A673 (cell line): ENCODE measurements at regions not wholly inside any gene's neighbourhood (a gene's known extent, or its start where the extent isn't known, plus 50 kb on each side); places are given as distances from the start of the nearest gene placed in this dataset.
"Not testable (repeated sequence)": the region's sequence is repeated elsewhere in the genome, so short reads cannot be mapped to it uniquely, and the experiment has no call there.

Experiments used
- BruUV-seq: library from RNA; stranded (reverse); fragments of 400-500 nt; replicated peaks from 2 replicates; lab custom pipeline; 2021; lab: Mats Ljungman, UMichigan
- CTCF ChIA-PET: fragments of 300-600 bp; sonication (Branson Sonifier 250); formaldehyde crosslinking; loops from one replicate; lab custom pipeline; 2022; ENCODE audit warnings: antibody characterized with exemption; lab: Charles Lee
- POLR2A ChIA-PET: fragments of 300-600 bp; sonication (Branson Sonifier 250); formaldehyde crosslinking; loops from one replicate; lab custom pipeline; 2022; ENCODE audit warnings: antibody characterized with exemption; ENCODE audit not compliant: low non-redundant PET; lab: Charles Lee
- DNase-seq: peaks from one replicate; pipeline ENCODE4 v3.0.0-alpha.2; 2015; ENCODE audit warnings: low spot score
- H3K27ac ChIP-seq: fragments of 200-600 bp; sonication (generic); 2 replicates; pipeline ENCODE4 v1.5.1; 2016; ENCODE audit warnings: mixed run types, low read depth, mild to moderate bottlenecking, mixed read lengths, antibody characterized with exemption, low read length; ENCODE audit not compliant: poor library complexity, severe bottlenecking
- H3K27me3 ChIP-seq: fragments of 200-600 bp; sonication (generic); replicated peaks from 2 replicates; pipeline ENCODE4 v1.6.1; 2017; ENCODE audit warnings: mixed run types, low read depth, mild to moderate bottlenecking, mixed read lengths, antibody characterized with exemption, low read length; ENCODE audit not compliant: insufficient read depth, poor library complexity
- H3K36me3 ChIP-seq: fragments of 200-600 bp; sonication (generic); 2 replicates; pipeline ENCODE4 v1.6.1; 2016; ENCODE audit warnings: mixed run types, mild to moderate bottlenecking, mixed read lengths, antibody characterized with exemption, low read length; ENCODE audit not compliant: insufficient read depth, poor library complexity, severe bottlenecking
- H3K4me1 ChIP-seq: fragments of 200-600 bp; sonication (generic); 2 replicates; pipeline ENCODE4 v1.6.1; 2017; ENCODE audit warnings: mixed run types, mild to moderate bottlenecking, mixed read lengths, antibody characterized with exemption, low read length; ENCODE audit not compliant: insufficient read depth, poor library complexity, severe bottlenecking
- H3K4me3 ChIP-seq: fragments of 200-600 bp; sonication (generic); 2 replicates; pipeline ENCODE4 v1.5.1; 2016; ENCODE audit warnings: low read depth, mixed run types, mild to moderate bottlenecking, mixed read lengths, low read length; ENCODE audit not compliant: poor library complexity, severe bottlenecking
- H3K9me3 ChIP-seq: fragments of 200-600 bp; sonication (generic); 2 replicates; pipeline ENCODE4 v1.6.1; 2016; ENCODE audit warnings: mixed run types, low read depth, mild to moderate bottlenecking, mixed read lengths, antibody characterized with exemption, low read length; ENCODE audit not compliant: poor library complexity, severe bottlenecking
- EZH2 ChIP-seq: fragments of 200-600 bp; sonication (generic); IDR thresholded peaks from 2 replicates; pipeline ENCODE4 v1.6.1; 2017; ENCODE audit warnings: borderline replicate concordance, low read depth, mild to moderate bottlenecking, mixed read lengths, antibody characterized with exemption, low read length; ENCODE audit not compliant: poor library complexity, severe bottlenecking
- intact Hi-C: fragments of 100-400 bp; cut with micrococcal nuclease; formaldehyde crosslinking; loops from one replicate; pipeline ENCODE4 v1.10.0; 2022; ENCODE audit not compliant: unreplicated experiment
- TF ChIP-seq, protein P1 (sequence below): fragments of 300-800, 200-600 bp; sonication (generic); conservative IDR thresholded peaks from 2 replicates; pipeline ENCODE4 v1.5.1; 2017; ENCODE audit warnings: low read depth, mild to moderate bottlenecking, antibody characterized with exemption, low read length, moderate library complexity, mixed read lengths

DNA sequence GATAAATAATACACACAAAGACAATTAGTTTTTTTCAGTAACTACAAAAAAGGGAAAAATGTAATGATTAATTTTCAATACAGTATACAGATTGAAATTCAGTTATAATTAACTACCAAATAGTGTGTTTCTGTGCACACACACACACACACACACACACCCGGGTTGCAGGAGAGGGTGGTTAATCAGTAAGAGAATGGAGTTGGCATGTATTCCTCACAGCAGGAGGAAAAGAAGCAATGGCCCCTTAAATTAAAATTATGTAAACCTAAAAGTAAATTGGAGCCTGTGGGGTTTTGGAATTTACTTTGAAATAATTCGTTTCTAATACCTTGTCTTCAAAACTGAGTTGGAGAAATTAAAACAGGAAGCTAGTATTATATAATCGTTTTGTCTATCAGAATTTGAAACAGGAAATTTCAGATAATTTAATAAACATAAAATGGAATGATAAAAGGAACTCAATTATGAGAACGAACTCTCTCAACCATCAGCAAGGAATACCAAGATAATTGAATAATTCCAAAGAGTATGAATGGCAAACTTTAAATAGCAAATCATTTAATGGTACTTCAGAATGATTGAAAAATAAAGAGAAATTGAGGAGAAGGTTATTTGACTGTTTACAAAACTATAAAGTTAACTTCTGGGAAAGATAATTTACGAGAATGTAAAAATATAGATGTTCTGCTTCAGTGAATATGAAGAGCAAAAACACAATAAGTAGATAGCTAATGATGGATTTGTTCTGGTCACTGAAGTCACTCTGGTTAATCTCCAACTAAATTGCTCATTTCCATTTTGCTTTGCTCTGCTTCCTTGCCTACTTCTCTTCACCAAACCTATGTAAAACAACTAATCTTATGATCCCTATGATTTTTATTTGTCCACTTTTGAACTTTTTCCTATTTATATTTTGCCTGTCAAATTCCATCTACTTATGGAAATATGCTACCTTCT lies 547.9 kb upstream of the ZP4 start:
- no peaks in the 10 kb centered on the region for H3K27me3 ChIP-seq
- no peaks in the 10 kb centered on the region for H3K36me3 ChIP-seq
- no peak overlapping the region for H3K27ac ChIP-seq
- peak; percentile 7 for DNase-seq
- no peaks in the 10 kb centered on the region for H3K4me1 ChIP-seq
- TF ChIP-seq, protein P1, sequence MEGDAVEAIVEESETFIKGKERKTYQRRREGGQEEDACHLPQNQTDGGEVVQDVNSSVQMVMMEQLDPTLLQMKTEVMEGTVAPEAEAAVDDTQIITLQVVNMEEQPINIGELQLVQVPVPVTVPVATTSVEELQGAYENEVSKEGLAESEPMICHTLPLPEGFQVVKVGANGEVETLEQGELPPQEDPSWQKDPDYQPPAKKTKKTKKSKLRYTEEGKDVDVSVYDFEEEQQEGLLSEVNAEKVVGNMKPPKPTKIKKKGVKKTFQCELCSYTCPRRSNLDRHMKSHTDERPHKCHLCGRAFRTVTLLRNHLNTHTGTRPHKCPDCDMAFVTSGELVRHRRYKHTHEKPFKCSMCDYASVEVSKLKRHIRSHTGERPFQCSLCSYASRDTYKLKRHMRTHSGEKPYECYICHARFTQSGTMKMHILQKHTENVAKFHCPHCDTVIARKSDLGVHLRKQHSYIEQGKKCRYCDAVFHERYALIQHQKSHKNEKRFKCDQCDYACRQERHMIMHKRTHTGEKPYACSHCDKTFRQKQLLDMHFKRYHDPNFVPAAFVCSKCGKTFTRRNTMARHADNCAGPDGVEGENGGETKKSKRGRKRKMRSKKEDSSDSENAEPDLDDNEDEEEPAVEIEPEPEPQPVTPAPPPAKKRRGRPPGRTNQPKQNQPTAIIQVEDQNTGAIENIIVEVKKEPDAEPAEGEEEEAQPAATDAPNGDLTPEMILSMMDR: no peak
- no peak for TF ChIP-seq EZH2
- H3K9me3 ChIP-seq: no peaks in the 10 kb centered on the region
- no peak overlapping the region for H3K4me3 ChIP-seq
- BruUV-seq: no TSS peak
- intact Hi-C loops: no loop called here
- ChIA-PET CTCF (no interaction called here), POLR2A (no interaction called here)

DNA sequence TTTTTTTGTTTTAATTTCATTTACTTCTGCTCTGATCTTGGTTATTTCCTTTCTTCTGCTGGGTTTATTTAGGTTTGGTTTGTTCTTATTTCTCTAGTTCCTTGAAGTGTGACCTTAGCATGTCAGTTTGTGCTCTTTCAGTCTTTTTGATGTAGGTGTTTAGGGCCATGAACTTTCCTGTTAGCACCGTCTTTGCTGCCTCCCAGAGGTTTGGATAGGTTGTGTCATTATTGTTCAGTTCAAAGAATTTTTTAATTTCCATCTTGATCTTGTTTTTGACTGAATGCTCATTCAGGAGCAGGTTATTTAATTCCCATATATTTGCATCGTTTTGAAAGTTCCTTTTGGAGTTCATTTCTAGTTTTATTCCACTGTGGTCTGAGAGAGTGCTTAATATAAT lies 539.0 kb upstream of the ZP4 start:
- DNase-seq, CTCF ChIA-PET, H3K4me1 ChIP-seq: not testable (repeated sequence)

DNA sequence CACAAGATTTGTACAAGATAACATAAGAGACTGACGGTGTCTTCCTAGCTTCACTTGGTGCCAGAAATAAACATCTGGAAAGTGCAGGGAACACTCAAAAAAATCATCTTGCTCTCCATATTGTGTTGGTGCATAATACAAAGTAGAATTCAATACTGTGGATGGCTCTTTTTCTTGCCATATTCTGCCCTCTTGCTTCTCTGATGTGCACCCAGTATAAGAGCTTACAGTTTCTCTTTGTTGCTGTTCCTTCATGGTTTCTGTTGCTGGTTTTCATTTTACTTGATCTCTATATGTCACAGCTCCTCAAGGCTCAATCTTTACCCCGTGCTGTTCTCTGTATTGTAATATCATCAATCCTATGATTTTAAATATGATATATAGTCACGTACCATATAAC lies 528.5 kb upstream of the ZP4 start:
- intact Hi-C loops: no loop called here

More for the DNA sequence above, 539.0 kb upstream of the ZP4 start:
- H3K27me3 ChIP-seq, H3K27ac ChIP-seq, H3K36me3 ChIP-seq, BruUV-seq, H3K4me3 ChIP-seq, intact Hi-C loops, POLR2A ChIA-PET, H3K9me3 ChIP-seq: not testable (repeated sequence)

More for the DNA sequence above, 528.5 kb upstream of the ZP4 start:
- Histone ChIP-seq H3K9me3 (no peaks in the 10 kb centered on the region), H3K36me3 (no peaks in the 10 kb centered on the region), H3K4me3 (no peak overlapping the region), H3K27me3 (no peaks in the 10 kb centered on the region), H3K4me1 (no peaks in the 10 kb centered on the region), H3K27ac (no peak overlapping the region)
- DNase-seq: no peak
- TF ChIP-seq, protein P1: no peak
- TF ChIP-seq EZH2: no peak
- BruUV-seq: no TSS peak
- POLR2A ChIA-PET: no interaction called here
- CTCF ChIA-PET: no interaction called here
